Central memory CD8-positive, alpha-beta T cell (primary cell): ENCODE measurements at regions not wholly inside any gene's neighbourhood (a gene's known extent, or its start where the extent isn't known, plus 50 kb on each side); places are given as distances from the start of the nearest gene placed in this dataset.

Experiments used
- ATAC-seq: fragments of 150-1000 bp; cut with Tn5 transposase; replicated peaks from 2 replicates; pipeline ENCODE4 v1.10.0; 2022; ENCODE audit warnings: mild to moderate bottlenecking, moderate FRiP score, moderate number of reproducible peaks; ENCODE audit not compliant: poor library complexity, severe bottlenecking; ENCODE audit errors: extremely low read depth
- DNase-seq, 2 donors: peaks; one replicate each; pipeline ENCODE4 v3.0.0; 2021; ENCODE audit warnings: low spot score in 2 of 2
- H3K27ac Mint-ChIP-seq: one replicate; pipeline ENCODE4 v1.8.0; 2022; ENCODE audit warnings: low read depth, mild to moderate bottlenecking, moderate library complexity, mixed read lengths
- H3K27me3 Mint-ChIP-seq: one replicate; pipeline ENCODE4 v1.8.0; 2022; ENCODE audit warnings: mixed read lengths
- H3K36me3 Mint-ChIP-seq: one replicate; pipeline ENCODE4 v1.8.0; 2022; ENCODE audit warnings: mild to moderate bottlenecking, moderate library complexity, mixed read lengths; ENCODE audit not compliant: insufficient read depth
- H3K4me1 Mint-ChIP-seq: one replicate; pipeline ENCODE4 v1.8.0; 2022; ENCODE audit warnings: mixed read lengths
- H3K4me3 Mint-ChIP-seq: one replicate; pipeline ENCODE4 v1.8.0; 2022; ENCODE audit warnings: mild to moderate bottlenecking, moderate library complexity, mixed read lengths
- H3K9me3 Mint-ChIP-seq: one replicate; pipeline ENCODE4 v1.8.0; 2022; ENCODE audit warnings: mixed read lengths

DNA sequence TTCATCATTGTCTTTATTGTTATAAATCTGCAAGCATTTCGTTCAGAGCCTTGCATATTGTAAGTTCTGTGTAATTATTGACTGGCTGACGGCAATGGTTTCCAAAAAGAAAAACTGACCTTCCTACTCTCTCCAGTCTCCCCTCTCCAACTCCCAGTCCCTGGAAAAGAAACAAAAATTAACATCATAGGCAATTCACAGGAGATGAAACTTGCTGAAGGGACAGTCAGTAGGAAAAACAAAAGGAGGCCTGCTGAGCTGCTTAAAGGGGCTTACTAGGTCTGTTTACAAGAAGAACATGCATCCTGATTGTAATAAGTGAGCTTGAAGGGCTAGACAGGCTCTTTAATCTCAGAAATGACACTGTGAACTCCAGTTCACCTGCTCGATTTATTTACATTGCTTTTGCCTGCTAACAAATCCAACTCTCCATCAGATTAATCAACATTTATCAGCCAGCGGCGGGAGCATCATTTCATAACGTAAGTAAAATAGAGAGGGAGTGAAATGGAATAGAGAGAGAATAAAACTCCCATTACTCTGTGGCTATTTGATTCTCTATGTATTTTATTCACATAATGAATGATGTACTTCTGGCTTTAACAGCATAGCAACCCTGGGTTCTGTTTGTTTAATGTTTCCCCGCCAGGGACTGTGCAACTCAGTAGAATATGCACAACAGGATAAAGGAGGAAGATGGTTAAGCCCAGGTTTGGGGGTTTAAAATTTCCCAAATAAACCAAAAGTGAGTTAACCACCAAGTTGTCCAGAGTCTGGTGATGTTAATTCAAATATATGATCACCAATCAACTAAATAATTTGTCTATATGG, 256.7 kb upstream of the SETBP1 start:
- peaks cover 13% of the 10 kb centered on the region for H3K9me3 Mint-ChIP-seq
- H3K4me1 Mint-ChIP-seq = no peaks in the 10 kb centered on the region
- DNase-seq (no peak), ATAC-seq (no peak)
- no peak overlapping the region for H3K4me3 Mint-ChIP-seq
- no peak overlapping the region for H3K27ac Mint-ChIP-seq
- H3K27me3 Mint-ChIP-seq = no peaks in the 10 kb centered on the region
- H3K36me3 Mint-ChIP-seq = no peaks in the 10 kb centered on the region

- Mint-ChIP-seq H3K27ac (no peak overlapping the region), H3K36me3 (no peaks in the 10 kb centered on the region), H3K4me3 (no peak overlapping the region), H3K9me3 (peaks cover 8% of the 10 kb centered on the region), H3K4me1 (no peaks in the 10 kb centered on the region), H3K27me3 (no peaks in the 10 kb centered on the region)
- DNase-seq (no peak), ATAC-seq (no peak)
Measured at GRCh38 chr18:44424645-44425035, 256.0 kb upstream of the SETBP1 start.

DNA sequence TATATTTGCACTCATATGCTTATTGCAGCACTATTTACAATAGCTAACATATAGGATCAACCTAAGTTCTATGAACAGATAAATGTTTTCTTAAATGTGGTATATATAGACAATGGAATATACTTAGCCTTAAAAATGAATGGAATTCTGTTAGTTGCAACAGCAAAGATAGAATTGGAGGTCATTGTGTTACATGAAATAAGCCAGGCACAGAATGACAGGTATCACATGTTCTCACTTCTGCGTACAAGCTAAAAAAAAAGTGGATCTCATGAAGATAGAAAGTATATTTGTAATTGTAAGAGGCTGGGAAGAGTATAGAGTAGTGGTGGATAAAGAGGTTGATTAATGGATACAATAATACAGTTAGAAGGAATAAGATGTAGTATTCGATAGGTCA, 255.5 kb upstream of the SETBP1 start:
- Mint-ChIP-seq H3K4me1 (no peaks in the 10 kb centered on the region), H3K27me3 (no peaks in the 10 kb centered on the region), H3K27ac (no peak overlapping the region), H3K36me3 (no peaks in the 10 kb centered on the region), H3K9me3 (peaks cover 6% of the 10 kb centered on the region), H3K4me3 (no peak overlapping the region)
- no peak for DNase-seq
- no peak for ATAC-seq

DNA sequence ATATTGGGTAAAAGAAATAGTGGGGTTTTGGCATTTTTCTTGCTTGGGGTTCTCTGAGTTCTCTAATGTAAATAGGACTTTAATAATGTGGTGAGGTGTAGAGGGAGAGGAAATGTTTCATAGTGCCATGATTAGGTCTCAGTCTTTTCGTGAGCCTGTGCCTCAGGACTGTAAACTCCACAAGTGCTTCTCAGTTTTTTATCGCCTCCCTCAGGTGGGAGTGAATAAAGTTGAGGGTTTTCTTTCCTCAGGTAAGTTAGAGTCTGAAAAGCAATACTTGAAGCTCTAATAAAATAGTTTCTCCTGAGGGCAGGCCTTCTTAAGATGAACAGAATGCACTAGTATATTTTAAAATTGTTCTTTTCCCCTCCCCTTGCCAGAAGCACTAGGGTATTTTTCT, 243.1 kb upstream of the SETBP1 start:
- no peaks in the 10 kb centered on the region for H3K4me1 Mint-ChIP-seq
- no peak for DNase-seq
- no peaks in the 10 kb centered on the region for H3K36me3 Mint-ChIP-seq
- H3K27me3 Mint-ChIP-seq = peaks cover 32% of the 10 kb centered on the region
- no peak overlapping the region for H3K27ac Mint-ChIP-seq
- H3K4me3 Mint-ChIP-seq = no peak overlapping the region
- ATAC-seq = no peak
- H3K9me3 Mint-ChIP-seq = no peaks in the 10 kb centered on the region

GRCh38 chr18:44450226-44450625, 230.5 kb upstream of the SETBP1 start:
- Mint-ChIP-seq H3K4me3 (no peak overlapping the region), H3K27me3 (no peaks in the 10 kb centered on the region), H3K4me1 (no peaks in the 10 kb centered on the region), H3K27ac (no peak overlapping the region), H3K36me3 (no peaks in the 10 kb centered on the region), H3K9me3 (no peaks in the 10 kb centered on the region)
- ATAC-seq = no peak
- no peak for DNase-seq

DNA sequence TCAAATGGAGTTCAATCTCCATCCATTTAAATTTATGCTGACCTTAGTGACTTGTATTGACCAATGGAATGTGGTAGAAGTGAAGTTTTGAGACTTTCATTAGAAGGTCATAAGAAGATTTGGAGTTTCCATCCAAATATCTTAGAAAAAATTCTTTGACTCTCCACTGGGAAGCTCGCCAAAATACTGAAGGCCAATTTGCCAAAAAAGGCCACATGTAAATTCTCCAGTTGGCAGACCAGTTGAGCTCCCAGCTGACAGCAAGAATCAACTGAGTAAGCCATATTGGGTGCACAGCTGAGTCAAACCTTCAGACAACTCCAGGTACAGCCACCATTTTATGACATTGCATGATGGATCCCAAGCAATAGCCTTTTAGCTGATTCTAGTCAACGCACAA, 228.3 kb upstream of the SETBP1 start:
- no peak overlapping the region for H3K27ac Mint-ChIP-seq
- no peaks in the 10 kb centered on the region for H3K9me3 Mint-ChIP-seq
- no peaks in the 10 kb centered on the region for H3K36me3 Mint-ChIP-seq
- no peak overlapping the region for H3K4me3 Mint-ChIP-seq
- DNase-seq (no peak), ATAC-seq (no peak)
- no peaks in the 10 kb centered on the region for H3K27me3 Mint-ChIP-seq
- H3K4me1 Mint-ChIP-seq = no peaks in the 10 kb centered on the region

DNA sequence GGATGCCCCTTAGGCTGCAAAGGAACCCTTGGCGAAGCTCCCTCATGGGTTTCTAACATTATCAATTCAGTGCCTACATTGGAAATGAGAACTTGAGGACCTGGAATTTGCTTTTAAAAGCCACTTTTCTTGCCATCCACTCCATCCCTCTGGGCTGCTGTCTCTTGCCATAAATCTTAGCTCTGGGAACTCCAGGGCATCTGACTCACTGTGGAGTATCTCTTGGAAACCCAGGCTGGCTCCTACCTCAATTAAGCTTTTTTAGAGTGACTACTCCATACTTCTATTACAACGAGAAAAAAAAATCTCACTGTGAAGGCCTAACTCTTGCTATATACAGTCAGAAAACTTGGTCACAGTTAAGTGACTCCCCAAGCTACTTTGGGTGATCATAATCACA, 227.2 kb upstream of the SETBP1 start:
- no peak overlapping the region for H3K4me3 Mint-ChIP-seq
- no peaks in the 10 kb centered on the region for H3K36me3 Mint-ChIP-seq
- DNase-seq = no peak
- no peaks in the 10 kb centered on the region for H3K4me1 Mint-ChIP-seq
- H3K27ac Mint-ChIP-seq = no peak overlapping the region
- ATAC-seq = no peak
- H3K27me3 Mint-ChIP-seq = no peaks in the 10 kb centered on the region
- H3K9me3 Mint-ChIP-seq = no peaks in the 10 kb centered on the region

GRCh38 chr18:44458777-44459176, 221.9 kb upstream of the SETBP1 start:
- Mint-ChIP-seq H3K4me1 (no peaks in the 10 kb centered on the region), H3K36me3 (no peaks in the 10 kb centered on the region), H3K4me3 (no peak overlapping the region), H3K27ac (no peak overlapping the region), H3K27me3 (no peaks in the 10 kb centered on the region), H3K9me3 (no peaks in the 10 kb centered on the region)
- ATAC-seq (no peak), DNase-seq (no peak)

DNA sequence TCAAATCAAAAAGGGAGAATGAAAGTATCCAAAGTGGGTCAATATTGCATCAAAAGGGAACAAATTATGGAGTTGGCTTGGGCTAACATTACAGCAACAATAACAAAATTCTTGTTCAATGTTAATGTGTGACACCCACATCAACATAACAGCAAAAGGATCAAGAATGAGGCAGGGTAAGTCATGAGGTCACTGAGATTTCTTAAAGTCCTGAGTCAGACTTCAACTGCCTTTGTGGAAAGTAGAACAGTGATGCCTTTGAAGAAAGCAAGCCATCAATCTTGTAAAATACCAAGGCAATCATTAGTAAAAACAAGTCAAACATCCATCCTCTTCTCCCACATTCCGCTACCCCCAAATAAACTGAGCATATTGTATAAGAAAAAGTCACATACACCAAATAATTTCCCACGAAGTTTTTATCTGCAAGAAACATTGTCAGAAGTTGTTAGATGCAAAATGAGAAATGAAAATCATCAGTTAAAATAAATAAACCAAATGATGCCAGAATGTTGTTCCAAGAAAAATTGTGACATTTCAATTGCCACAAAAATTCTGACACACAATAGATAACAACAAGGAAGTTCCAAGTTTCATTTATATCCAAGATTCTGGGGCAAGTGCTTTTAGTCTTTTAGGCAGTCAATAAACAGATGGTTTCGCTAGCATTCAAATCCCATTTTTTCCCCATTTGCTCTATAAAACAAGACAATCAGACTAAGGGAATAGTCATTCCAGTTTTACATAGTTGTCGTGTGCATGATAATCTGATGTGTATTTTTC, 216.1 kb upstream of the SETBP1 start:
- Mint-ChIP-seq H3K9me3 (no peaks in the 10 kb centered on the region), H3K36me3 (no peaks in the 10 kb centered on the region), H3K27me3 (no peaks in the 10 kb centered on the region), H3K27ac (no peak overlapping the region), H3K4me1 (no peaks in the 10 kb centered on the region), H3K4me3 (no peak overlapping the region)
- no peak for ATAC-seq
- no peak for DNase-seq

DNA sequence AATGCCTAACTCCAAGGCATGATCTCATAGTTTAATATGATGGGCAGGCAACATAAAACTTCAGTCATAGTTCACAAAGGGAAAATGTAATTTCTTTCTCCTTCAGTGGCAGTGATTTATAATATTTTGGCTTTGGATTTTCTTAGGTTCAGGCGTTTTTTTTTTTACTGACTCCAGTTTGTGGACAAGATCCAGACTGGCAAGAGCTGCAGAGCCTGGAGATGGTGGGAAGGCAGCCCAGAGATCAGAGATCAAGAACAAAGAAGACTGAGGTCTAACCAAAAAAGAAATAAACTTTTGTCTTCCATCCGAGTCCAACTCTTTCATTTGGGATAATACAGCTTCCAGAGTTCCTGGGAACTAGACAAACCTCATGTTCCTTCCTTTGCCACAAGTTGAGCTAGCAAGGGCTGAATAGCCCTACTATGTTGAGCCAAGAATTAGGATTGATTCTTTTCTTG, 215.3 kb upstream of the SETBP1 start:
- Mint-ChIP-seq H3K36me3 (no peaks in the 10 kb centered on the region), H3K9me3 (peaks cover 4% of the 10 kb centered on the region), H3K4me3 (no peak overlapping the region), H3K27me3 (no peaks in the 10 kb centered on the region), H3K4me1 (no peaks in the 10 kb centered on the region), H3K27ac (no peak overlapping the region)
- DNase-seq = no peak
- ATAC-seq = no peak

DNA sequence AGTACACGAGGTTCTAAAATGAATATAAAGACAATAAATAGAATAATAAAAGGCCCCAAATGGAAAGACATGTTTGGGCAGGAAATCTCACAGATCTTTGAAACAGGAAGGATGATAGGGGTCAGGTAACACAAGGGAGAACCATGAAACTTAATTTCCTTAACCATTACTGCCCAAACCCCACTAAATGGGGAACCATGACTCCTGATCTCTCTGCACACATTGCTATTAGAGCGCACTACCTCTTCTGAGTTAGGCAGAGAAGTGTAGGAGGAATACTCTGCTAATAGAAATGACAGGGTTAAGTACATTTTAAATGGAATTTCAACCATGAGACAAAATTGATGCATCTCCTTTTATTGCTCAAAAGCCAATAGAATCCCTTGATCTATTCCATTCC, 213.7 kb upstream of the SETBP1 start:
- Mint-ChIP-seq H3K27me3 (no peaks in the 10 kb centered on the region), H3K36me3 (no peaks in the 10 kb centered on the region), H3K4me3 (no peak overlapping the region), H3K27ac (no peak overlapping the region), H3K9me3 (peaks cover 4% of the 10 kb centered on the region), H3K4me1 (no peaks in the 10 kb centered on the region)
- ATAC-seq = no peak
- DNase-seq = no peak

GRCh38 chr18:44467718-44468117, 213.0 kb upstream of the SETBP1 start:
- DNase-seq = no peak
- Mint-ChIP-seq H3K9me3 (peaks cover 4% of the 10 kb centered on the region), H3K27ac (no peak overlapping the region), H3K27me3 (no peaks in the 10 kb centered on the region), H3K4me3 (no peak overlapping the region), H3K4me1 (no peaks in the 10 kb centered on the region), H3K36me3 (no peaks in the 10 kb centered on the region)
- ATAC-seq = no peak
